PC-3 (cell line): ENCODE measurements at regions not wholly inside any gene's neighbourhood (a gene's known extent, or its start where the extent isn't known, plus 50 kb on each side); places are given as distances from the start of the nearest gene placed in this dataset.

ENCODE experiments used
- ATAC-seq: fragments of 200-7000 bp; cut with Tn5 transposase; 2 replicates; pipeline ENCODE4 v1.9.1; 2020; ENCODE audit warnings: mild to moderate bottlenecking, moderate library complexity
- BruUV-seq: library from RNA; stranded (reverse); fragments of 400-500 nt; replicated peaks from 2 replicates; lab custom pipeline; 2021; lab: Mats Ljungman, UMichigan
- CTCF ChIA-PET: fragments of 300-600 bp; sonication (Branson Sonifier 250); formaldehyde crosslinking; loops from one replicate; lab custom pipeline; 2022; ENCODE audit warnings: antibody characterized with exemption; lab: Charles Lee
- POLR2A ChIA-PET: fragments of 300-600 bp; sonication (Branson Sonifier 250); formaldehyde crosslinking; loops from one replicate; lab custom pipeline; 2022; ENCODE audit warnings: antibody characterized with exemption; ENCODE audit not compliant: unreplicated experiment; lab: Charles Lee
- DNase-seq: peaks from one replicate; pipeline ENCODE4 v3.0.0-alpha.2; 2015
- H2AFZ ChIP-seq: fragments of 300-600 bp; sonication (generic); 2 replicates; pipeline ENCODE4 v1.6.0; 2016; ENCODE audit warnings: antibody characterized with exemption, low read length
- H3F3A ChIP-seq: fragments of 300-600 bp; sonication (generic); one replicate; pipeline ENCODE4 v1.6.0; 2017; ENCODE audit warnings: antibody characterized with exemption, low read length, control low read depth, mild to moderate bottlenecking; ENCODE audit not compliant: unreplicated experiment
- H3K27ac ChIP-seq: fragments of 300-600 bp; sonication (generic); 2 replicates; pipeline ENCODE4 v1.5.1; 2016; ENCODE audit warnings: mild to moderate bottlenecking, low read length
- H3K27me3 ChIP-seq: fragments of 300-600 bp; sonication (generic); 2 replicates; pipeline ENCODE4 v1.6.1; 2016; ENCODE audit warnings: low read length, mixed read lengths
- H3K36me3 ChIP-seq: fragments of 300-600 bp; sonication (generic); 2 replicates; pipeline ENCODE4 v1.6.1; 2016; ENCODE audit warnings: low read depth, mixed run types, low read length, mixed read lengths
- H3K4me1 ChIP-seq: fragments of 300-600 bp; sonication (generic); 2 replicates; pipeline ENCODE4 v1.5.1; 2016; ENCODE audit warnings: low read length; ENCODE audit not compliant: insufficient read depth
- H3K4me2 ChIP-seq: fragments of 300-600 bp; sonication (generic); 2 replicates; pipeline ENCODE4 v1.6.0; 2016; ENCODE audit warnings: low read length
- H3K4me3 ChIP-seq: fragments of 300-600 bp; sonication (generic); 2 replicates; pipeline ENCODE4 v1.5.1; 2016; ENCODE audit warnings: mild to moderate bottlenecking, low read length, mixed read lengths
- H3K79me2 ChIP-seq: fragments of 300-600 bp; sonication (generic); 2 replicates; pipeline ENCODE4 v1.6.1; 2017; ENCODE audit warnings: low read length, mixed read lengths
- H3K9ac ChIP-seq: fragments of 300-600 bp; sonication (generic); 2 replicates; pipeline ENCODE4 v1.6.0; 2016; ENCODE audit warnings: mild to moderate bottlenecking, low read length
- H3K9me2 ChIP-seq: fragments of 300-600 bp; sonication (generic); replicated peaks from 2 replicates; pipeline ENCODE4 v1.6.1; 2016; ENCODE audit warnings: mixed run types, low read length, mixed read lengths
- H3K9me3 ChIP-seq: fragments of 300-600 bp; sonication (generic); 2 replicates; pipeline ENCODE4 v1.6.1; 2016; ENCODE audit warnings: low read length, mixed read lengths
- H4K20me1 ChIP-seq: fragments of 300-600 bp; sonication (generic); 2 replicates; pipeline ENCODE4 v1.6.1; 2016; ENCODE audit warnings: low read length, mixed read lengths
- CTCF ChIP-seq: fragments of 300-600 bp; sonication (generic); conservative IDR thresholded peaks from 2 replicates; pipeline ENCODE4 v1.5.1; 2017; ENCODE audit warnings: antibody characterized with exemption, low read depth, mild to moderate bottlenecking, low read length
- EZH2 ChIP-seq: fragments of 300-600 bp; sonication (generic); IDR thresholded peaks from one replicate; pipeline ENCODE4 v1.6.1; 2017; ENCODE audit warnings: antibody characterized with exemption, mild to moderate bottlenecking, low read length; ENCODE audit not compliant: unreplicated experiment
- EZH2phosphoT487 ChIP-seq: fragments of 300-600 bp; sonication (generic); IDR thresholded peaks from 2 replicates; pipeline ENCODE4 v1.6.1; 2018; ENCODE audit warnings: mild to moderate bottlenecking, antibody characterized with exemption, low read length, borderline replicate concordance
- intact Hi-C: fragments of 100-400 bp; cut with micrococcal nuclease; formaldehyde crosslinking; loops from 2 replicates; pipeline ENCODE4 v1.9.0; 2023

- Histone ChIP-seq H2AFZ (no peak overlapping the region), H3K27me3 (no peaks in the 10 kb centered on the region), H4K20me1 (no peaks in the 10 kb centered on the region), H3K27ac (no peak overlapping the region), H3K4me2 (no peak overlapping the region), H3K36me3 (no peaks in the 10 kb centered on the region), H3K9me3 (no peaks in the 10 kb centered on the region), H3K9ac (no peak overlapping the region), H3K9me2 (no peaks in the 10 kb centered on the region), H3F3A (no peaks in the 10 kb centered on the region), H3K79me2 (no peaks in the 10 kb centered on the region), H3K4me3 (no peak overlapping the region), H3K4me1 (peaks cover 4% of the 10 kb centered on the region; the same call in 1 of the 2 replicates)
- DNase-seq (no peak), ATAC-seq (no peak)
- ChIA-PET CTCF (no interaction called here), POLR2A (no interaction called here)
- intact Hi-C loops = no loop called here
- BruUV-seq = no TSS peak
- TF ChIP-seq EZH2phosphoT487 (no peak), EZH2 (no peak), CTCF (no peak)
These were observed 286.5 kb upstream of the B3GALT2 start for GRCh38 chr1:193472838-193473398.

GRCh38 chr1:193472430-193472829 is 286.0 kb upstream of the B3GALT2 start:
- ChIA-PET POLR2A (no interaction called here), CTCF (no interaction called here)
- no peaks in the 10 kb centered on the region for H3K9me2 ChIP-seq
- BruUV-seq = no TSS peak
- no peaks in the 10 kb centered on the region for H3K79me2 ChIP-seq
- no peak overlapping the region for H3K27ac ChIP-seq
- H3K4me2 ChIP-seq = no peak overlapping the region
- no peak overlapping the region for H2AFZ ChIP-seq
- no peak overlapping the region for H3K4me3 ChIP-seq
- H4K20me1 ChIP-seq = no peaks in the 10 kb centered on the region
- no peaks in the 10 kb centered on the region for H3F3A ChIP-seq
- intact Hi-C loops = no loop called here
- H3K9ac ChIP-seq = no peak overlapping the region
- TF ChIP-seq CTCF (no peak), EZH2 (no peak), EZH2phosphoT487 (no peak)
- no peaks in the 10 kb centered on the region for H3K36me3 ChIP-seq
- no peak for DNase-seq
- ATAC-seq = no peak
- H3K27me3 ChIP-seq = no peaks in the 10 kb centered on the region
- peaks cover 4% of the 10 kb centered on the region; the same call in 1 of the 2 replicates for H3K4me1 ChIP-seq
- H3K9me3 ChIP-seq = no peaks in the 10 kb centered on the region

DNA sequence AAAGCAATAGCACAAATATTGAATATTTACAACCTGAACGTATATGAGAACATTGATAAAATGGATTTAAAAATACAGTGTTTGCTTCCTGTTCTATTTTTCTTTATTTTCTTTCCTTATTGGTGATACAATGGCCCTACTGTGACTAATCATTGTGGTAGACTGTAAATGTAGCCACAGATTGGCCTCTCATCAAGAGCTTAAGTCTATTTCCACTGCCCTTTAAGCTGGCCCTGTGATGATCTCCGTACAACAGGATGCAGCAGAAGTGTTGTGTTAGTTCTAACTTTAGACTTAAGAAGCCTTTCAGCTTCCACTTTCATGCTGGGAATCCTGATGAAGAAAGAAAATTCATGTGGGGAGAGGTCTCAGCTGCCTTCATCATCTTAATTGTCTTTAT is 285.6 kb upstream of the B3GALT2 start:
- H3K27me3 ChIP-seq = no peaks in the 10 kb centered on the region
- no peaks in the 10 kb centered on the region for H3K36me3 ChIP-seq
- H3K9me3 ChIP-seq = no peaks in the 10 kb centered on the region
- ChIA-PET CTCF (no interaction called here), POLR2A (no interaction called here)
- ATAC-seq = peak; percentile 78
- H3K9me2 ChIP-seq = no peaks in the 10 kb centered on the region
- H3K27ac ChIP-seq = no peak overlapping the region
- H3K79me2 ChIP-seq = no peaks in the 10 kb centered on the region
- H2AFZ ChIP-seq = no peak overlapping the region
- TF ChIP-seq CTCF (no peak), EZH2 (no peak), EZH2phosphoT487 (no peak)
- no peak overlapping the region for H3K4me2 ChIP-seq
- peak; percentile 25 for DNase-seq
- H3K9ac ChIP-seq = no peak overlapping the region
- no peaks in the 10 kb centered on the region for H3F3A ChIP-seq
- no peaks in the 10 kb centered on the region for H4K20me1 ChIP-seq
- BruUV-seq = no TSS peak
- intact Hi-C loops = no loop called here
- H3K4me3 ChIP-seq = no peak overlapping the region
- H3K4me1 ChIP-seq = peaks cover 4% of the 10 kb centered on the region; the same call in 1 of the 2 replicates
